ENCODE measurements at regions not wholly inside any gene's neighbourhood (a gene's known extent, or its start where the extent isn't known, plus 50 kb on each side); places are given as distances from the start of the nearest gene placed in this dataset.

- no peak overlapping the region for H3K27ac Mint-ChIP-seq
- peaks cover 2% of the 10 kb centered on the region for H3K9me3 Mint-ChIP-seq
- H3K4me2 ChIP-seq = no peak overlapping the region
These were observed 335.7 kb upstream of the PIK3R1 start for GRCh38 chr5:67879620-67880510.

GRCh38 chr5:67878933-67879332, 336.6 kb upstream of the PIK3R1 start:
- Mint-ChIP-seq H3K4me3 (no peak overlapping the region), H3K9me3 (peaks cover 2% of the 10 kb centered on the region), H3K36me3 (no peaks in the 10 kb centered on the region), H3K27ac (no peak overlapping the region), H3K4me1 (peaks cover 3% of the 10 kb centered on the region), H3K27me3 (ENCODE audit: insufficient read depth, low read depth) (peaks cover 8% of the 10 kb centered on the region)
- Histone ChIP-seq H3K9ac (no peak overlapping the region), H3K79me2 (ENCODE audit: low read depth) (no peaks in the 10 kb centered on the region), H4K20me1 (ENCODE audit: low read depth) (no peaks in the 10 kb centered on the region), H3K36me3 (no peaks in the 10 kb centered on the region), H3K27ac (no peak overlapping the region), H3F3A (ENCODE audit: low read depth) (no peaks in the 10 kb centered on the region), H3K4me1 (peaks cover 10% of the 10 kb centered on the region), H3K27me3 (no peaks in the 10 kb centered on the region), H3K4me3 (no peak overlapping the region), H3K4me2 (no peak overlapping the region), H3K9me3 (ENCODE audit: low read depth) (no peaks in the 10 kb centered on the region), H2AFZ (replicated peaks) (no peak overlapping the region)
- TF ChIP-seq EZH2phosphoT487 (IDR thresholded peaks at IDR 0.05) (no peak), CTCF (IDR thresholded peaks at IDR 0.05) (no peak), EZH2 (IDR thresholded peaks at IDR 0.05) (no peak)
- DNase-seq (ENCODE audit: low spot score) = no peak

More at GRCh38 chr5:67879620-67880510, 335.7 kb upstream of the PIK3R1 start:
- no peaks in the 10 kb centered on the region for H3K9me3 ChIP-seq (ENCODE audit: low read depth)
- H3F3A ChIP-seq (ENCODE audit: low read depth) = no peaks in the 10 kb centered on the region
- H4K20me1 ChIP-seq (ENCODE audit: low read depth) = no peaks in the 10 kb centered on the region
- Mint-ChIP-seq H3K27me3 (ENCODE audit: insufficient read depth, low read depth) (peaks cover 8% of the 10 kb centered on the region), H3K4me3 (no peak overlapping the region), H3K4me1 (peaks cover 3% of the 10 kb centered on the region), H3K36me3 (no peaks in the 10 kb centered on the region)
- no peak overlapping the region for H3K27ac ChIP-seq
- no peak overlapping the region for H3K4me3 ChIP-seq
- no peak for DNase-seq (ENCODE audit: low spot score)
- no peaks in the 10 kb centered on the region for H3K79me2 ChIP-seq (ENCODE audit: low read depth)
- no peak overlapping the region for H2AFZ ChIP-seq (replicated peaks)
- H3K4me1 ChIP-seq = peaks cover 10% of the 10 kb centered on the region
- no peak overlapping the region for H3K9ac ChIP-seq
- no peaks in the 10 kb centered on the region for H3K27me3 ChIP-seq
- TF ChIP-seq EZH2 (IDR thresholded peaks at IDR 0.05) = no peak
- TF ChIP-seq CTCF (IDR thresholded peaks at IDR 0.05) = no peak
- TF ChIP-seq EZH2phosphoT487 (IDR thresholded peaks at IDR 0.05) = no peak
- no peaks in the 10 kb centered on the region for H3K36me3 ChIP-seq

GRCh38 chr5:67876371-67876770, 339.2 kb upstream of the PIK3R1 start:
- peaks cover 10% of the 10 kb centered on the region for H3K4me1 ChIP-seq
- H3K27me3 ChIP-seq = no peaks in the 10 kb centered on the region
- Mint-ChIP-seq H3K27me3 (ENCODE audit: insufficient read depth, low read depth) (peaks cover 2% of the 10 kb centered on the region), H3K9me3 (peaks cover 2% of the 10 kb centered on the region), H3K4me1 (peaks cover 3% of the 10 kb centered on the region), H3K27ac (no peak overlapping the region), H3K4me3 (no peak overlapping the region), H3K36me3 (no peaks in the 10 kb centered on the region)
- H3K79me2 ChIP-seq (ENCODE audit: low read depth) = no peaks in the 10 kb centered on the region
- H3K9me3 ChIP-seq (ENCODE audit: low read depth) = no peaks in the 10 kb centered on the region
- no peak overlapping the region for H3K4me3 ChIP-seq
- H3F3A ChIP-seq (ENCODE audit: low read depth) = no peaks in the 10 kb centered on the region
- H2AFZ ChIP-seq (replicated peaks) = no peak overlapping the region
- no peak for DNase-seq (ENCODE audit: low spot score)
- H3K36me3 ChIP-seq = no peaks in the 10 kb centered on the region
- H3K4me2 ChIP-seq = no peak overlapping the region
- no peaks in the 10 kb centered on the region for H4K20me1 ChIP-seq (ENCODE audit: low read depth)
- H3K9ac ChIP-seq = no peak overlapping the region
- no peak for TF ChIP-seq EZH2 (IDR thresholded peaks at IDR 0.05)
- TF ChIP-seq CTCF (IDR thresholded peaks at IDR 0.05) = no peak
- no peak for TF ChIP-seq EZH2phosphoT487 (IDR thresholded peaks at IDR 0.05)
- no peak overlapping the region for H3K27ac ChIP-seq

Data from neural progenitor cell (in vitro differentiated cells).